Ovary (tissue), 3 donors: ENCODE measurements at regions not wholly inside any gene's neighbourhood (a gene's known extent, or its start where the extent isn't known, plus 50 kb on each side); places are given as distances from the start of the nearest gene placed in this dataset.

Experiments used
- CTCF ChIP-seq, 3 donors: fragments of 450-650 bp in 2 of 3; fragments of 200-600 bp in 1 of 3; IDR thresholded peaks; one replicate each; pipeline versions ENCODE4 v1.5.1 to v1.8.0; 2016 to 2022; ENCODE audit warnings: antibody characterized with exemption in 3 of 3, mild to moderate bottlenecking in 1 of 3
- EP300 ChIP-seq: sonication (generic); formaldehyde crosslinking; IDR thresholded peaks from one replicate; pipeline ENCODE4 v1.6.1; 2017; ENCODE audit warnings: antibody characterized with exemption
- donor health status: DM: no; HTN: no; CAD: no.

- TF ChIP-seq EP300: no peak
- TF ChIP-seq CTCF (IDR thresholded peaks at IDR 0.05): no peak
Observed at GRCh38 chr1:50333595-50333974, 89.7 kb downstream of the DMRTA2 start.
